HUDEP-2 (cell line): ENCODE measurements at regions not wholly inside any gene's neighbourhood (a gene's known extent, or its start where the extent isn't known, plus 50 kb on each side); places are given as distances from the start of the nearest gene placed in this dataset.

ENCODE experiments used
- DNase-seq, 76 experiments: peaks; one replicate each; lab custom pipeline; 2025; ENCODE audit not compliant: unreplicated experiment in 76 of 76; lab: John Stamatoyannopoulos, UW

DNA sequence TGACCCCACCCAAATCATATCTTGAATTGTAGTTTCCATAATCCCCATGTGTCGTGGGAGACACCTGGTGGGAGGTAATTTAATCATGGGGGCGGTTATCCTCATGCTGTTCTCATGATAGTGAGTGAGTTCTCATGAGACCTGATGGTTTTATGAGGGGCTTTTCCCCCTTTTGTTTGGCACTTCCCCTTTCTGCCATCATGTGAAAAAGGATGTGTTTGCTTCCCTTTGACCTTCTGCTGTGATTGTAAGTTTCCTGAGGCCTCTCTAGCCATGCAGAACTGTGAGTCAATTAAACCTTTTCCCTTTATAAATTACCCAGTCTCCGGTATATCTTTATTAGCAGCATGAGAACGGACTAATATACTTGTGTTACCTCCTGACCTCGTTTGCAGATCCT, 156.6 kb upstream of the MTNR1B start:
- no peak for DNase-seq

- no peak for DNase-seq
Measured at GRCh38 chr11:92819830-92820229, 149.6 kb upstream of the MTNR1B start.

DNA sequence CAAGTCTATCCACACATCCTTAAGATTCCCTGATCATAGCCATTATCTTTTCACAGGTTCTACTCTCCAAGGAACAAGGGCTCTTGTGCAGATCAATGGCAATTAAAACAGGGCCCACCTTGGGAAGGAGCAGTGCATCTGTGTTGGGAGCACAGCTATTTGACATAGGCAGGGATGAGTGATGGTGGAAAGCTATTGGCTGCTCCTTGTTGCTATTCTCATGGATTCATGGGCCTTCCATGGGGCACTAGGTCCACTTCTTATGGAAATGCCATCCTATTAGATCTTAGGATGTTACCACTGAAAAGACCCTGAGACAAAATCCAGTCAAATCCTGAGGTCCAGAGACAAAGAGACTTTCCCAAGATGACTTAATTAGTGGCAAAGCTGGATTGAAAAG, 148.6 kb upstream of the MTNR1B start:
- no peak for DNase-seq

GRCh38 chr11:92822410-92822809, 147.0 kb upstream of the MTNR1B start:
- no peak for DNase-seq

DNA sequence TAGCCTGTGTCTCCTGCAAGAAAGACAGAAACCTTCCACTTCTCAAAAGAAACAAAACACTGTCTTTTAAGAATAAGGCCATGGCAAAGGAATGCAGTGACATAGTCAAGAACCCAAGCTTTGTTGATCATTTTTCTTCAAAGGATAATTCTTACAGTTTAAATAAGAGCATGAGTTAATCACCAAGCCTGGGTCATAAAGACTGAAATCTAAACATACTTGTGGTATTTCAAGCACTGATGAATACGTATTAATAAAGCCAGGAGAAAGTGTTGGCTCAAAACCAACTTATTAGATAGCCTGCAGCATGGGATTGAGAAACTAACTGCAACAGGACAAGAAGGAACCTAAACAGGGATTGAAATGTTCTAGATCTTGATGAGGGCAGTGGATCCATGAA, 143.3 kb upstream of the MTNR1B start:
- DNase-seq: no peak

- no peak for DNase-seq
Measured at GRCh38 chr11:92826603-92827002, 142.8 kb upstream of the MTNR1B start.

DNA sequence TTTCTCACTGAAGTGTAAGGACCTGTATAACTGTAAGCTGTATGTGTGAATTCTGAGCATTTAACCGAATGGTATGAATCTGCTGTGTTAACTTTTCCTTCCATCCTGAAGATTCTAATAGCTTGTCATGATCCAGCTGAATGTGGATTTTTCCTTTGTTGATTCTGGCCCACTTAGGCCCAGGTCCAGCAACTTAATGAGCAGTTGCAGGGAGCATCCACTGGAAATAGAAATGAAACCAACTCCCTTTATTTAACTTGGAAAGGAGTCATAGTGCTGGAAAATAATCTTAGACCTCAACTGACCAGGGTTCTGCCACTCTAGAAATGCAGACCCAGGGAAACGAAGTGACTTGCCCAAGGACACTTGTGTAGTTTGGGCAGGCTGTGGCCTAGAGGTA, 142.3 kb upstream of the MTNR1B start:
- no peak for DNase-seq

DNA sequence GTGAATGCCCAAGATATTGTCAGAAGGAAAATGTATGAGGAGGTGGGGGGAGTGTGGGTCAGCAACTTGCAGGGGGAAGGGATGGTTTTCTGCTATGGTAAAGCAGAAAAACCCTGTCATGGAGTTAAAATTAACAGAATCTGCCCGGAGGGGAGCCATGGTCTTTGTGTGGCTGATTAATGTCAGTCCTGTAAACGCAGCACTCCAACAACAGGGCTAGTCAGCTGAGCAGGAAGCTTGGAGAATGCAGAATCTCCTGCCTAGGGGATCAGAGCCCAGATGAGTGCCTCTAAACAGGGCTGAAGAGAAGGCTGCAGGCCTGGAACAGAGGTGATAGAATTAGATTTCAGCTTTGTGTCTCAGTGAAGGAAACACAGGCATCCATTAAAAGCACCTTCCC, 140.9 kb upstream of the MTNR1B start:
- DNase-seq: no peak

- no peak for DNase-seq
Measured at GRCh38 chr11:92829121-92829520, 140.3 kb upstream of the MTNR1B start.

GRCh38 chr11:92829671-92830070, 139.8 kb upstream of the MTNR1B start:
- DNase-seq: no peak

DNA sequence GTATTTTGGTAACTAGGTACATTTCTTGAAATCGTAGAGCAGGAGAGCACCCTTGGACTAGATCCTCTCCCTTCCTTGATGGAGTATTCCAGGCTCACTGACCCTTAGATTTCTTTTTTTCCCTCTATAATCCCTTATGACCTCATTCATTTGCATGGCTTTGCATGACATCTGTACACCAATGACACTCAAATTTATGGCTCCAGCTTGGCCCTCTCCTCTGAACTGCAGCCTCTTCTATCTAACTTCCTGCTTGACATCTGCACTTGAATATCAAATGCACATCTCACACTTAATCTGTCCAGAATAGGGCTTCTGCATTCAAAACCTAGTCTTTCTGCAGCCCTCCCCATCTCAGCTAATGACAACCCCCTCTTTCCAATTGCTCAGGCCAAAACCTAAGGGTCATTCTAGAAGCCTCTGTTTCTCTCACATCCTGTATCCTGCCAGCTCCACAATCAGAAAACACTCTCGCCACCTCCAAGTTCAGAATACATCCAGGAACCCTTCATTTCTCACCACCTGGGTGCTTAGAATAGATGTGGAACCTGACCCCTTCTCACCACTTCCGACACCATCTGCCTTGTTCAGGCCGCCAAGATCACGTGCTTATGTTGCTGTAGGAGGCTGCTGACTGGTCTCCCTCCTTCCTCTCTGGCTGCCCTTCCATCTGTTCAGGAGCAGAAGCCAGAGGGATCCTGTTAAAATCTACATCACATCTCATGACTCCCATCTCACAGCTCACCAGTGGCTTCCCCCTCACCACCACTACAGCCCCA, 138.9 kb upstream of the MTNR1B start:
- no peak for DNase-seq

- DNase-seq: no peak
Measured at GRCh38 chr11:92834296-92835020, 135.0 kb upstream of the MTNR1B start.

GRCh38 chr11:92837595-92837994, 131.9 kb upstream of the MTNR1B start:
- no peak for DNase-seq

GRCh38 chr11:92838759-92839310, 130.6 kb upstream of the MTNR1B start:
- no peak for DNase-seq

DNA sequence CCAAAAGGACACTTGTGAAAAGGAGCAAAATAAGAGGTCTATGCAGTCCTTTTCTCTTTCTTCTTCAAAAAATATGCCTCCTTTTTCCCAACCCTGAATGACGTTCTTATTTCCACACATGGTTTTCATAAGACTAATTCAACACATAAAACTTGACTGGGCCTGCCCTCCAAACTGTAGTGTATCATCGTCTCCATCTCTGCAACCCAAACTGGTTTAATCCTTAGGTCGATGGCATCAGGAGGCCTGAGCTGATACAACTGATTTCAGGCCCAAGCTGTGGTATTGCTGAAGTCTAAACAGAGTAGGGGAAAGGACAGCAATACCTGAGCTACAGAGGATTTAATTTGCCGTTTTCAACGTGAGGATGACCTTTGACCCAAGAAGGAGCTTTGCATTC, 130.0 kb upstream of the MTNR1B start:
- DNase-seq: no peak

DNA sequence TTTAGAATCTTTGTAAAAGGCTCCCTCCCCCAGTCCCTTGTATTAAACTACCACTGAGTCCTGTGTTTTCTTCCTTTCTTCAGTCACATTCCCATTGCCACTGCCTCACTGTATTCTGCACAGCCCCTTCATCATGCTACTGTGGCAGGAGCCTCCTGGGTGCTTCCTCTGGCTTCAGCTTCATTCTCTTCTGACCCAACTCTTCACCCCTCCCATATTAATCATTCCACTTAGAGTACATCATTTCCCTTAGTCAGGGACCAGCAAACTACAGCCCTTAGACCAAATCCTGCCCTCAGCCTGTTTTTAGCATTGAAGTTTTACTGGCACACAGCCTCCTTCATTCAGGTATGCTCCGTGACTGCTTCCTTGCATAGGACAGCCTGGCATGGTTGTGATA, 127.7 kb upstream of the MTNR1B start:
- no peak for DNase-seq

- DNase-seq: no peak
Measured at GRCh38 chr11:92843455-92843854, 126.0 kb upstream of the MTNR1B start.

DNA sequence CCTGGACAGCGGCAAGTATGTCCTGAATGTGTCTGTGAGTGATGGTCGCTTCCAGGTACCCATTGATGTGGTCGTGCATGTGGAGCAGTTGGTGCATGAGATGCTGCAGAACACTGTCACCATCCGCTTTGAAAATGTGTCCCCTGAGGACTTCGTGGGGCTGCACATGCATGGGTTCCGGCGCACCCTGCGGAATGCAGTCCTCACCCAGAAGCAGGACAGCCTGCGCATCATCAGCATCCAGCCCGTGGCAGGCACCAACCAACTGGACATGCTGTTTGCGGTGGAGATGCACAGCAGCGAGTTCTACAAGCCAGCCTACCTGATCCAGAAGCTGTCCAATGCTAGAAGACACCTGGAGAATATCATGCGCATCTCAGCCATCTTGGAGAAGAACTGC, 125.3 kb upstream of the MTNR1B start:
- DNase-seq: no peak

DNA sequence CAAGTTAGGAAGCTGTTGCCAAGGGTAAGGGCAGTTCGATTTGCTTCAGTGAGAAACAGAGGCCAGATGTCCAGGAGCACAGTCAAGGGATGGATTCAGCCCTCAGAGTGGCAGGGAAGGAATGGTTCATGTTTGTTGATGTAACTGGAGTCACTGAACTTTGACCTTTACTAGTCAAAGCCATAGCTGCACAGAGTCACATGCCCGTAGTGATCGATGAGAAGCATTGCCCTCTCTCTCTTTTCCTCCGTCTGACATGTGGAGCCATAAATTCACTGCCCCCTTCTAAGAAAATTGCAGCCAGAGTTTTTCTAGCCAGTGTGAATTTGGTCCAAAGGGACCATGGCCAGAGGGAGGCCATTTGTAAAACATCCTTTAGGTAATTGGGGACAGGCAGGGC, 124.1 kb upstream of the MTNR1B start:
- no peak for DNase-seq

DNA sequence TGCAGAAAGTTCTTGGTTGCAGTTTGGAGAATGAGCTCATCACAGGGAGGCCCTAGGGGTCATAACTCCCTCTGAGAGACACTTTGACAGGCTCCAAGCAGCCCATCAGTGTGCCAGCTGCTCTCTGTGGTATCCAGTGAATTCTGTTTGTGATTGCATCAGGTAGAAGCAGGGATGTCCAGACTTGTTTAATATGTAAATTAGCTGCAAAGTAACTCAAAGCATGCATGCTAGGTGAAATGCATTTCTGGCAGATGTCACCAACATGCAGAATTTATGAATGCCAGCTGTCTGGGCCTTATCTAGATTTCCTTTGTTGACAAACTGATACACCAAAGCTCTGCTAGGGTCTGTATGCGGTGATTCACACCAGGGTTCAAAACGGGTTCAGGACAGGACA, 123.6 kb upstream of the MTNR1B start:
- no peak for DNase-seq

DNA sequence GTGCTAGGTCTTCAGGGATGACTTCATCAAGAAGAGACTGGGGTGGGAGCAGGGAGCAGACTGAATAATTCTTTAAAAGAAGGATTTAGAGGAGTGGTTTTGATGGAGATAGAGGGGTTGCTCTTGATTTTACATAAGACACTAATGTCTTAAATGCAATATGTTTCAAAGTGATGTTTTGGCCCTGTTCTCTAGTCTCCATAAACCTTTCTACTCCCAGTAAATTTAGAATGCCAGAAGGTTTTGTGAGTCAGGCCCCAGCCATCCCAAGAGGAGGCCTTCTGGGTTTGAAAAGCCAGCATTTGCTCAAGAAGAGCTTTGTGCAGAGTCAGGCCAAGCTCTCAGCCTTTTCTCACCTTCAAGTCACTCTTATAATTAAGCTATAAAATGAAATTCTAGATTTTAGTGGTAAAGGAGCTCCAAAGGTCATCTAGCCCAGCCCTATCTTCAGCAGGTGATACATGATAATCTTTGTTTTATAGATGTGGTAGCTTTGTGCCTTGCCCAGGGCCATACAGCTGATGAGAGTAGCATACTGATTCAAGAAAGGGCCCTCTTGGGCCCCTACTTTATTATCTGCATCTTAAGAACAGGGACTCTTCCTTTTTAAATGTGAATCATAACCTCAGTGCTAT, 122.8 kb upstream of the MTNR1B start:
- DNase-seq: no peak

GRCh38 chr11:92848578-92848977, 120.9 kb upstream of the MTNR1B start:
- DNase-seq: no peak
